GM04504 (cell line): ENCODE measurements at regions not wholly inside any gene's neighbourhood (a gene's known extent, or its start where the extent isn't known, plus 50 kb on each side); places are given as distances from the start of the nearest gene placed in this dataset.
"Not testable (repeated sequence)": the region's sequence is repeated elsewhere in the genome, so short reads cannot be mapped to it uniquely, and the experiment has no call there.

Source experiments
- DNase-seq: peaks from one replicate; pipeline ENCODE4 v3.0.0-alpha.2; 2012; ENCODE audit warnings: low read depth

GRCh38 chr2:87352178-87352934 lies 330.7 kb upstream of the PLGLB1 start:
- DNase-seq: not testable (repeated sequence)

GRCh38 chr2:87353408-87353807 lies 331.8 kb upstream of the PLGLB1 start:
- DNase-seq: not testable (repeated sequence)

GRCh38 chr2:87354102-87354501 lies 332.5 kb upstream of the PLGLB1 start:
- not testable (repeated sequence) for DNase-seq

GRCh38 chr2:87360250-87360649 lies 338.6 kb upstream of the PLGLB1 start:
- not testable (repeated sequence) for DNase-seq

GRCh38 chr2:87360927-87361326 lies 339.3 kb upstream of the PLGLB1 start:
- DNase-seq: not testable (repeated sequence)

GRCh38 chr2:87361805-87362204 lies 340.2 kb upstream of the PLGLB1 start:
- DNase-seq: not testable (repeated sequence)

- DNase-seq: not testable (repeated sequence)
Measured at GRCh38 chr2:87364379-87364778, 342.7 kb upstream of the PLGLB1 start.

- DNase-seq: not testable (repeated sequence)
Measured at GRCh38 chr2:87365038-87365437, 343.4 kb upstream of the PLGLB1 start.

GRCh38 chr2:87386063-87386560 lies 361.8 kb upstream of the PLGLB2 start:
- DNase-seq: not testable (repeated sequence)

- DNase-seq: not testable (repeated sequence)
Measured at GRCh38 chr2:87395784-87396183, 352.1 kb upstream of the PLGLB2 start.

- not testable (repeated sequence) for DNase-seq
Measured at GRCh38 chr2:87396551-87397265, 351.2 kb upstream of the PLGLB2 start.

GRCh38 chr2:87397276-87398065 lies 350.4 kb upstream of the PLGLB2 start:
- not testable (repeated sequence) for DNase-seq

- not testable (repeated sequence) for DNase-seq
Measured at GRCh38 chr2:87398567-87399305, 349.2 kb upstream of the PLGLB2 start.

- no peak for DNase-seq
Measured at GRCh38 chr2:87401726-87402345, 346.1 kb upstream of the PLGLB2 start.

GRCh38 chr2:87403893-87404175 lies 344.1 kb upstream of the PLGLB2 start:
- DNase-seq: no peak

- not testable (repeated sequence) for DNase-seq
Measured at GRCh38 chr2:87404411-87405255, 343.3 kb upstream of the PLGLB2 start.

- not testable (repeated sequence) for DNase-seq
Measured at GRCh38 chr2:87405531-87406216, 342.2 kb upstream of the PLGLB2 start.

GRCh38 chr2:87406406-87407175 lies 341.3 kb upstream of the PLGLB2 start:
- DNase-seq: not testable (repeated sequence)

GRCh38 chr2:87409601-87410000 lies 338.3 kb upstream of the PLGLB2 start:
- DNase-seq: not testable (repeated sequence)
